OCI-LY1 (cell line): ENCODE measurements at regions not wholly inside any gene's neighbourhood (a gene's known extent, or its start where the extent isn't known, plus 50 kb on each side); places are given as distances from the start of the nearest gene placed in this dataset.

ENCODE experiments used
- H2AFZ ChIP-seq: fragments of 200-600 bp; sonication (generic), shearing (Covaris generic); 2 replicates; pipeline ENCODE4 v1.6.0; 2014; ENCODE audit warnings: antibody characterized with exemption, mild to moderate bottlenecking, low read length
- H3F3A ChIP-seq: fragments of 200-600 bp; sonication (generic), shearing (Covaris generic); 2 replicates; pipeline ENCODE4 v1.6.0; 2014; ENCODE audit warnings: mild to moderate bottlenecking, antibody characterized with exemption, low read length, moderate library complexity; ENCODE audit not compliant: insufficient read depth
- H3K27ac ChIP-seq: fragments of 200-600 bp; sonication (generic); 2 replicates; pipeline ENCODE4 v1.5.1; 2014; ENCODE audit warnings: low read length, mixed run types, mild to moderate bottlenecking, low read depth; ENCODE audit not compliant: poor library complexity, severe bottlenecking
- H3K27me3 ChIP-seq: fragments of 200-600 bp; sonication (generic); 2 replicates; pipeline ENCODE4 v1.6.0; 2014; ENCODE audit warnings: antibody characterized with exemption, mild to moderate bottlenecking, low read length, moderate library complexity; ENCODE audit not compliant: insufficient read depth
- H3K36me3 ChIP-seq: fragments of 200-600 bp; sonication (generic); 2 replicates; pipeline ENCODE4 v1.6.1; 2014; ENCODE audit warnings: mild to moderate bottlenecking, antibody characterized with exemption, low read length, moderate library complexity, mixed read lengths; ENCODE audit not compliant: insufficient read depth
- H3K4me1 ChIP-seq: fragments of 200-600 bp; sonication (generic); 2 replicates; pipeline ENCODE4 v1.5.1; 2014; ENCODE audit warnings: mild to moderate bottlenecking, low read length, moderate library complexity; ENCODE audit not compliant: insufficient read depth, severe bottlenecking
- H3K4me2 ChIP-seq: fragments of 200-600 bp; sonication (generic), shearing (Covaris generic); 2 replicates; pipeline ENCODE4 v1.6.1; 2014; ENCODE audit warnings: low read length
- H3K4me3 ChIP-seq: fragments of 200-600 bp; sonication (generic); 2 replicates; pipeline ENCODE4 v1.5.1; 2014; ENCODE audit warnings: low read length, low read depth, mild to moderate bottlenecking, mixed read lengths; ENCODE audit not compliant: poor library complexity, severe bottlenecking
- H3K79me2 ChIP-seq: fragments of 200-600 bp; shearing (Covaris generic); 2 replicates; pipeline ENCODE4 v1.6.1; 2016; ENCODE audit warnings: mixed run types, low read length, mixed read lengths; ENCODE audit not compliant: insufficient read depth
- H3K9ac ChIP-seq: fragments of 200-600 bp; sonication (generic), shearing (Covaris generic); 2 replicates; pipeline ENCODE4 v1.6.1; 2014; ENCODE audit warnings: mild to moderate bottlenecking, low read length, mixed read lengths
- H3K9me2 ChIP-seq: fragments of 200-600 bp; sonication (generic), shearing (Covaris generic); 2 replicates; pipeline ENCODE4 v1.6.1; 2014; ENCODE audit warnings: low read depth, mild to moderate bottlenecking, low read length, mixed read lengths
- H3K9me3 ChIP-seq: fragments of 200-600 bp; shearing (Covaris generic); 2 replicates; pipeline ENCODE4 v1.6.1; 2014; ENCODE audit warnings: low read length, mixed read lengths
- H4K20me1 ChIP-seq: fragments of 200-600 bp; sonication (generic), shearing (Covaris generic); 2 replicates; pipeline ENCODE4 v1.6.0; 2016; ENCODE audit warnings: mild to moderate bottlenecking, low read length; ENCODE audit not compliant: insufficient read depth
- CTCF ChIP-seq: fragments of 200-600 bp; sonication (generic), shearing (Covaris generic); IDR thresholded peaks from 2 replicates; pipeline ENCODE4 v1.5.1; 2017; ENCODE audit warnings: mild to moderate bottlenecking, antibody characterized with exemption, low read length, moderate library complexity, mixed read lengths
- EZH2 ChIP-seq: fragments of 200-600 bp; sonication (generic), shearing (Covaris generic); IDR thresholded peaks from 2 replicates; pipeline ENCODE4 v1.8.0; 2017; ENCODE audit warnings: borderline replicate concordance, mixed run types, mild to moderate bottlenecking, antibody characterized with exemption, low read length, moderate library complexity, mixed read lengths

- H3K79me2 ChIP-seq, result no peaks in the 10 kb centered on the region
- H3K9me3 ChIP-seq, result no peaks in the 10 kb centered on the region
- TF ChIP-seq CTCF (no peak), EZH2 (no peak)
- H3K27ac ChIP-seq, result no peak overlapping the region
- no peak overlapping the region for H3K4me3 ChIP-seq
- no peaks in the 10 kb centered on the region for H3K36me3 ChIP-seq
- H2AFZ ChIP-seq, result no peak overlapping the region
- H3K9ac ChIP-seq, result no peak overlapping the region
- no peaks in the 10 kb centered on the region for H3K4me1 ChIP-seq
- no peaks in the 10 kb centered on the region for H3K27me3 ChIP-seq
- no peaks in the 10 kb centered on the region for H3F3A ChIP-seq
- no peaks in the 10 kb centered on the region for H4K20me1 ChIP-seq
- H3K4me2 ChIP-seq, result no peak overlapping the region
- no peaks in the 10 kb centered on the region for H3K9me2 ChIP-seq
Measured at GRCh38 chr16:82504836-82505235, 121.9 kb upstream of the CDH13 start.

GRCh38 chr16:82499302-82499701 is 127.5 kb upstream of the CDH13 start:
- H4K20me1 ChIP-seq, result no peaks in the 10 kb centered on the region
- H3K27me3 ChIP-seq, result no peaks in the 10 kb centered on the region
- no peak overlapping the region for H3K9ac ChIP-seq
- no peak overlapping the region for H3K27ac ChIP-seq
- no peaks in the 10 kb centered on the region for H3F3A ChIP-seq
- H3K9me3 ChIP-seq, result no peaks in the 10 kb centered on the region
- H2AFZ ChIP-seq, result no peak overlapping the region
- TF ChIP-seq CTCF (no peak), EZH2 (no peak)
- no peaks in the 10 kb centered on the region for H3K79me2 ChIP-seq
- no peak overlapping the region for H3K4me2 ChIP-seq
- H3K4me3 ChIP-seq, result no peak overlapping the region
- no peaks in the 10 kb centered on the region for H3K9me2 ChIP-seq
- H3K36me3 ChIP-seq, result no peaks in the 10 kb centered on the region
- H3K4me1 ChIP-seq, result no peaks in the 10 kb centered on the region

- H2AFZ ChIP-seq, result no peak overlapping the region
- no peaks in the 10 kb centered on the region for H3K9me3 ChIP-seq
- H3K27me3 ChIP-seq, result no peaks in the 10 kb centered on the region
- H3K9me2 ChIP-seq, result no peaks in the 10 kb centered on the region
- no peaks in the 10 kb centered on the region for H3K79me2 ChIP-seq
- no peaks in the 10 kb centered on the region for H3K36me3 ChIP-seq
- TF ChIP-seq CTCF, result no peak
- TF ChIP-seq EZH2, result no peak
- no peaks in the 10 kb centered on the region for H4K20me1 ChIP-seq
- no peak overlapping the region for H3K9ac ChIP-seq
- no peak overlapping the region for H3K4me3 ChIP-seq
- H3F3A ChIP-seq, result no peaks in the 10 kb centered on the region
- H3K4me2 ChIP-seq, result no peak overlapping the region
- H3K27ac ChIP-seq, result no peak overlapping the region
- no peaks in the 10 kb centered on the region for H3K4me1 ChIP-seq
Measured at GRCh38 chr16:82497139-82497538, 129.6 kb upstream of the CDH13 start.
